ENCODE measurements at regions not wholly inside any gene's neighbourhood (a gene's known extent, or its start where the extent isn't known, plus 50 kb on each side); places are given as distances from the start of the nearest gene placed in this dataset.

DNA sequence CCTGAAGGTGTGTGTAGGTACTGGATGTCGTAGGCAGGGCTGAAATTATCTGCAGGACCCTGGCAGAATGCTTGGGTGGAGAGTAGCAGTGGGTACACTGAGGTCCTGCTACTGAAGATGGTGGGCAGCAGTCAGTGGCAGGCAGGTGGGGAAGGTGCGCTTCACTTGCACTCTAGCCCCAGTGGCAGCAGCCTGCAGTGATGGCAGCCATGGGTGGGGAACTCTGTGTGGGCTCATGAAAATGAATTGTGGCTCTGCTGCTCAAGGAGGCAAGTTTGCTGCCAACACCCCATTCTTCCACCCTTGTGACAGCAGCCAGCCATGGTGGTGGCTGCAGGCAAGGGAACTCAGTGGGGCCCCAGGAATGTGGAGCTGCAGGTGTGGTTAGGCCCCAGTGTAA is 1242.7 kb upstream of the MIR17HG start:
- no peaks in the 10 kb centered on the region for H3K4me1 ChIP-seq
- no peak for DNase-seq (ENCODE audit: extremely low spot score in 2 of 2)
- H3K27me3 ChIP-seq, result no peaks in the 10 kb centered on the region
- intact Hi-C loops (cut with DNase I), result no loop called here
- H3K27ac ChIP-seq, result no peak overlapping the region
- H3K9me3 ChIP-seq, result no peaks in the 10 kb centered on the region
- no peak overlapping the region for H3K4me3 ChIP-seq
- TF ChIP-seq POLR2A (IDR thresholded peaks at IDR 0.05), result no peak
- TF ChIP-seq POLR2AphosphoS5 (IDR thresholded peaks at IDR 0.05; ENCODE audit: insufficient read depth in 1 of 2, low read depth in 1 of 2), result no peak
- TF ChIP-seq, protein P1, sequence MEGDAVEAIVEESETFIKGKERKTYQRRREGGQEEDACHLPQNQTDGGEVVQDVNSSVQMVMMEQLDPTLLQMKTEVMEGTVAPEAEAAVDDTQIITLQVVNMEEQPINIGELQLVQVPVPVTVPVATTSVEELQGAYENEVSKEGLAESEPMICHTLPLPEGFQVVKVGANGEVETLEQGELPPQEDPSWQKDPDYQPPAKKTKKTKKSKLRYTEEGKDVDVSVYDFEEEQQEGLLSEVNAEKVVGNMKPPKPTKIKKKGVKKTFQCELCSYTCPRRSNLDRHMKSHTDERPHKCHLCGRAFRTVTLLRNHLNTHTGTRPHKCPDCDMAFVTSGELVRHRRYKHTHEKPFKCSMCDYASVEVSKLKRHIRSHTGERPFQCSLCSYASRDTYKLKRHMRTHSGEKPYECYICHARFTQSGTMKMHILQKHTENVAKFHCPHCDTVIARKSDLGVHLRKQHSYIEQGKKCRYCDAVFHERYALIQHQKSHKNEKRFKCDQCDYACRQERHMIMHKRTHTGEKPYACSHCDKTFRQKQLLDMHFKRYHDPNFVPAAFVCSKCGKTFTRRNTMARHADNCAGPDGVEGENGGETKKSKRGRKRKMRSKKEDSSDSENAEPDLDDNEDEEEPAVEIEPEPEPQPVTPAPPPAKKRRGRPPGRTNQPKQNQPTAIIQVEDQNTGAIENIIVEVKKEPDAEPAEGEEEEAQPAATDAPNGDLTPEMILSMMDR (IDR thresholded peaks at IDR 0.05), result no peak
- no peaks in the 10 kb centered on the region for H3K36me3 ChIP-seq

GRCh38 chr13:90105276-90105675 is 1242.2 kb upstream of the MIR17HG start:
- Histone ChIP-seq H3K4me1 (no peaks in the 10 kb centered on the region), H3K9me3 (no peaks in the 10 kb centered on the region), H3K36me3 (no peaks in the 10 kb centered on the region), H3K4me3 (no peak overlapping the region), H3K27me3 (no peaks in the 10 kb centered on the region), H3K27ac (no peak overlapping the region)
- TF ChIP-seq POLR2A (IDR thresholded peaks at IDR 0.05), result no peak
- TF ChIP-seq, protein P1 (IDR thresholded peaks at IDR 0.05), result no peak
- no peak for TF ChIP-seq POLR2AphosphoS5 (IDR thresholded peaks at IDR 0.05; ENCODE audit: insufficient read depth in 1 of 2, low read depth in 1 of 2)
- intact Hi-C loops (cut with DNase I), result no loop called here
- no peak for DNase-seq (ENCODE audit: extremely low spot score in 2 of 2)

- Histone ChIP-seq H3K9me3 (no peaks in the 10 kb centered on the region), H3K27me3 (no peaks in the 10 kb centered on the region), H3K36me3 (no peaks in the 10 kb centered on the region), H3K4me1 (no peaks in the 10 kb centered on the region), H3K27ac (no peak overlapping the region), H3K4me3 (no peak overlapping the region)
- TF ChIP-seq, protein P1 (IDR thresholded peaks at IDR 0.05), result no peak
- no peak for TF ChIP-seq POLR2AphosphoS5 (IDR thresholded peaks at IDR 0.05; ENCODE audit: insufficient read depth in 1 of 2, low read depth in 1 of 2)
- no peak for TF ChIP-seq POLR2A (IDR thresholded peaks at IDR 0.05)
- DNase-seq (ENCODE audit: extremely low spot score in 2 of 2), result no peak
- intact Hi-C loops (cut with DNase I), result no loop called here
Measured at GRCh38 chr13:90105849-90106496, 1241.5 kb upstream of the MIR17HG start.

DNA sequence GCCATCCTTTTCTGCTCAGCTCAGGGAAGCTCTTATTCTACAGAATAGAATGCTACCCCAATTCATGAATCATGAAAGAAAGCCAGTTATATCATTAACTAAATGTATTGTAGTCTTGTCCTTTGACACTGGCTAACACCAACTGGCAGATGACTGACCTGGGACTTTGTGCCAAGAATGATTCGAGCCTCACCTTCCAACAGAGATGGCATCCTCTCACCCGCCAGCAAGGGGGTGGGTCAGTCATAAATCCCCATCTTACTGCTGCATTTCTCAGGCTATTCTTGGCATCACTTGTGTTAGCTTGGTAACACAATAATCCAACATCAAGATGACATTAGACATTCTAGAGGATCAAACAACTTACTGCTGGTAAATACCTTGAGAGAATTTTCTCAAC is 1239.8 kb upstream of the MIR17HG start:
- no peaks in the 10 kb centered on the region for H3K27me3 ChIP-seq
- H3K4me1 ChIP-seq, result no peaks in the 10 kb centered on the region
- no peaks in the 10 kb centered on the region for H3K36me3 ChIP-seq
- no peak overlapping the region for H3K27ac ChIP-seq
- DNase-seq (ENCODE audit: extremely low spot score in 2 of 2), result no peak
- no peak for TF ChIP-seq POLR2AphosphoS5 (IDR thresholded peaks at IDR 0.05; ENCODE audit: insufficient read depth in 1 of 2, low read depth in 1 of 2)
- TF ChIP-seq POLR2A (IDR thresholded peaks at IDR 0.05), result no peak
- TF ChIP-seq, protein P1 (IDR thresholded peaks at IDR 0.05), result no peak
- H3K9me3 ChIP-seq, result no peaks in the 10 kb centered on the region
- intact Hi-C loops (cut with DNase I), result no loop called here
- H3K4me3 ChIP-seq, result no peak overlapping the region

DNA sequence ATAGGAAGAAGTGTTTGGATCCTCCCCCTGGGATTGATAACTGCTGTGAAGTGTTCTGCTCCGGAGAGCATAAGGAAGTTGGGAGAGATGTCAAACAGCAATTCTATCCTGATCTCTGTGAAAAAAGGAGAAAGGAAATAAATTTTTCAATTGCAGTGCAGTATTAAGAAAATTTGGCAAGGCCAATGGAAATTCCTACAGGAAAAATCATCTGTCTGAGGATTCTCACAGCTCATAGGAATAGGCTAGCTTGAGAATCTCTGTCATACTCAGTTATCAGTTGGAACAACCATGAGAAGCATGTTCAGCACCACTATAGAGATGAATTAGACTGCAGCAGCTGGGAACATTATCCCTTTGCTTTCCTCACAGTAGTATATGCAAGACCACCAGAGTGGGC is 1238.9 kb upstream of the MIR17HG start:
- Histone ChIP-seq H3K9me3 (no peaks in the 10 kb centered on the region), H3K36me3 (no peaks in the 10 kb centered on the region), H3K27ac (no peak overlapping the region), H3K27me3 (no peaks in the 10 kb centered on the region), H3K4me3 (no peak overlapping the region), H3K4me1 (no peaks in the 10 kb centered on the region)
- intact Hi-C loops (cut with DNase I), result no loop called here
- no peak for TF ChIP-seq POLR2A (IDR thresholded peaks at IDR 0.05)
- no peak for TF ChIP-seq POLR2AphosphoS5 (IDR thresholded peaks at IDR 0.05; ENCODE audit: insufficient read depth in 1 of 2, low read depth in 1 of 2)
- no peak for DNase-seq (ENCODE audit: extremely low spot score in 2 of 2)

Measured in vagina (tissue), 2 donors.